SHP77 (cell line): ENCODE measurements at regions not wholly inside any gene's neighbourhood (a gene's known extent, or its start where the extent isn't known, plus 50 kb on each side); places are given as distances from the start of the nearest gene placed in this dataset.
A peak's percentile ranks its signal among the peaks of the same experiment; 100 is the strongest.
"Not testable (repeated sequence)": the region's sequence is repeated elsewhere in the genome, so short reads cannot be mapped to it uniquely, and the experiment has no call there.

Source experiments
- DNase-seq, 2 experiments: peaks; one replicate each; lab custom pipeline; 2025; lab: John Stamatoyannopoulos, UW

DNA sequence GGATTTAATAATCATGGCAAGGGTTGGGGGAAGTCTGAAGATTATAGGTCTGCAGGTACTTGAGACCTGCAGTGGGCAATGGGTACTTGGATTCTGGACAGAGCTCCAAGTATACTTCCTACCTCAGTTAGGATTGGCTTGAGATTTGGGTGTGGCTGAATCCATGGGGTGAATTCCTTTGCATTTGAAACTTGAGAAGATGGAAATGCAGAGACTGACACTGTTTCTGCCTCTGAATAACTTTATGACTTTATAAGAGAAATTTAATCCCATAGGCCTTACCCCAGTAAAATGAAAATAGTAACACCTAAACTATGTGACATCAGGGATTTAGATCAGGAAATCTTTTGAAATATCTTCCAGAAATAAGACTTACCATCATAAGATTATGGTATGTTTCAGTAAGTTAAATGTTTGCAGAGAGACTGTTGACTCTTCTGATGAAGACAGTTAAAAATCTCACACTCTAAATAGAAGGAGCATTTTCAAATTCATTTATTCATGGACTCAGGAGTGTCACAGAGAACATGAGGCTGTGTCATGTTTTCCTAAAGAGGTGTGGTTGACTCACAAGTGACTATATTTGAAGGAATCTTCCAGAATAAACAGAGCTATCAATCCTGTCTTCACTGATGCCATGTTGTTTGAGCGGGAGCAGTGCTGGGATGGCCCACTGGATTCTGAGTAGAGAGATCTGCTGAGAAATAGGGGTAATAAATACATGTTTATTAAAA, 513.5 kb upstream of the NR3C2 start:
- no peak for DNase-seq

DNA sequence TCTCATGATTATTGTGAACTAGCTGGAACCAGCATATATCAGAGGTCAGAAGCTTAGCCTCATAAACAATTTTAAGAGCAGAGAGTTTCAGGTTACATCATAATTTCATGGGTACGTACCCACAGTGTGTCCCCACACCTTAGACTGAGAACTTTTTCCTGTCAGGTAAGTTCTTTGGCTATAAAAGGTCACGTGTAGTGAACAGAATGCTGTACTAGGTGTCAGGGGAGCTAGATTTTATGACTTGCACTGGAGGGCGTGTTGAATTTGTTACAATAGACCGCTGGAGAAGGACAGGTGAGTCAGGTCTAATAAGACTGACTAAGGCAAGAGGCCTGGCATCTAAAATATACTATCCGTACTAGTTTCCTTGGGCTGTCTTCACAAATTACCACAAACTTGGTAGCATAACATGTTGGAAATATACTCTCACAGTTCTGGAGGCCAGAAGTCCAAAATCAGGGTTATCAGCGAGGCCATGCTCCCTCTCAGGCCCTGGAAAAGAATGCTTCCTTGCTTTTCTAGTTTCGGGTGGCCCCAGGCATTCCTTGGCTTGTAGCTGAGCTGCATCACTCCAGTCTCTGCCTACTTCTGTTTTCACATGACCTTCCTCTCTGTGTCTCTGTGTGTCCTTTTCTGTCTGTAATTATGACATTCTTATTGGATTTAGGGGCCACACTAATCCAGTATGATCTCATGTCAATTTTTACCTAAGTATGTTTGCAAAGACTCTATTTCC, 512.0 kb upstream of the NR3C2 start:
- DNase-seq, result no peak

DNA sequence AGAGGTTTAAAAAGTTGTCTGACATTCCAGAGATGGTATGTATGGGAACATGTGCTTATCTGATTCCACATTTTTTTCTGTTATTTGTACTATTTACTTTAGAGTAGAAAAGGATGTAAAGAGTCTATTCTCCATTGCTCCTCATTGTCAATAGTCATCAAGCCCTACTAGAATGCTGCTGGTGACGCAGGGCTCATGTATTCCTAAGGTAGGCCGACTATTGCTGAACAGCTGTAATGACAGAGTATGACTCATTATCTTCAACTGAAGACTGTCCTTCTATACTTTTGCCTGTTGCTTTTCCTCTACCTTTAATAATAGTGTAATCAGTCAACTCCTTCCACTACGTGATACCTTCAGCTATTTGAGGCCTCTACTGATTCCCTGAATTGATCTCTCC, 509.1 kb upstream of the NR3C2 start:
- no peak for DNase-seq

DNA sequence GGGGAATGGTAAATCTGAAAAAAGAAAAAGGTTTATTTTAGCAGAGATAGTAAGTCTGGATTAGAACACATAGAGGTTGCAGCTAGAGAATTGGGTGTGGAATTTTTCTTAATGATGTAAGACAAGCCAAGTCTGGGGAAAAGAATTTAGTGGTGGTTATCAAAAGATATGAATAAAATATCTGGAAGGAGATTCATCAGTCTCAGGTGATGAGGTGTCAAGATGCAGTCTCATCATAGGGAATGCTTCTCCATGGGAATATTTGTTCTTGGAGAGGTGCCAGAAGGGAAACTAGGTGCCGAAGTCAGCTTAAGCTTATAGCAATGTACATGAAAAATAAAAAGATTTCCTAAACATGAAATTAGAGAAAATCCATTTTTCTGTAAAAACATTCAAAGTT, 504.1 kb upstream of the NR3C2 start:
- no peak for DNase-seq

DNA sequence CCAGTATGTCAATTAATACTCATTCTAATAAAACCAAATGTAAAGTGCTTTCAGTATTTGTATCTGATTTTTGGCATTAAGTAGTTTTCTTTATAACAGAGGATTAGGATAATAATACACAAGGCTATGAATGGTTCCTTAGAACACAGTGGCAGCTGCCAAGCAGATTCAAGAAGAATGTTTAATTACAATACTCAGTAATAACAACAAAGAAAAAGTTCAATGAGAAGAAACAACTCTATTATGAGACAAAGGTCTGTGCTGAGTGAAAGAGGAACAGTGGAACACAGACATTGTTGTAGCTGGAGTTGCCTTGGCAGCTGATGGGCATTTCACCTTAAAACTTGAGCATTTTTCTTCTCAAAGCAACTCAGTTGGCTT, 502.6 kb upstream of the NR3C2 start:
- no peak for DNase-seq

DNA sequence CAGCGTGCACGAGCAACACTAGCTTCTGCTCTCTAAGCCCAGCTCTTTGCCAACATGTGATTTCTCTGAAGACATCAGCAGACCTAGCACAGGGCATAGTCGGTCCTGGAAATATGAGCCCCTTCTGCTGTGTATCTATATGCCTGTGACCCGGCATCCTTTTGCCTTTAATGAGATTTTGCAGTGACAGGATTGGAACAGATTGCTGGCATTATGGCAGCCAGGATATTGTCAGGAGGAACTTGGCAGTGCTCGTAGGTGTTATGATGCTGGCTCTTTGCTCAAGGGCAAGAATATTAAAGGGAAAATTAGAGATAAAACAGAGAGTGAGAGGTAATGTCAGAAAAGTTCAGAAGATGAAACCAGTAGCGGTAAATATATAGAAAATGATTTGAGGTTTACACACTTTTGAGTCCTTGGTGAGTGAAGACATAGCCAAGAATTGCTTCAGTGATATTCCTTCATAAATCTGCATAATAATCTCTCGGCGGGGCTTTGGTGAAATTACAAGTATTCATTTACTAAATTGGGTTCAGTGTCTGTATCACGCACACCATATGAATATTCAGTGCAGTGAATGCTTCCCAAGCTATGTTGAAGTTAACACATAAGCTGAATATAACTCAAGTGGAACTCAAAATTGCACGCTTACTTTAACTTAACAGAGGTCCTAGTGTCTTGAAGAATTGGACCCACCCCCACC, 502.1 kb upstream of the NR3C2 start:
- no peak for DNase-seq

DNA sequence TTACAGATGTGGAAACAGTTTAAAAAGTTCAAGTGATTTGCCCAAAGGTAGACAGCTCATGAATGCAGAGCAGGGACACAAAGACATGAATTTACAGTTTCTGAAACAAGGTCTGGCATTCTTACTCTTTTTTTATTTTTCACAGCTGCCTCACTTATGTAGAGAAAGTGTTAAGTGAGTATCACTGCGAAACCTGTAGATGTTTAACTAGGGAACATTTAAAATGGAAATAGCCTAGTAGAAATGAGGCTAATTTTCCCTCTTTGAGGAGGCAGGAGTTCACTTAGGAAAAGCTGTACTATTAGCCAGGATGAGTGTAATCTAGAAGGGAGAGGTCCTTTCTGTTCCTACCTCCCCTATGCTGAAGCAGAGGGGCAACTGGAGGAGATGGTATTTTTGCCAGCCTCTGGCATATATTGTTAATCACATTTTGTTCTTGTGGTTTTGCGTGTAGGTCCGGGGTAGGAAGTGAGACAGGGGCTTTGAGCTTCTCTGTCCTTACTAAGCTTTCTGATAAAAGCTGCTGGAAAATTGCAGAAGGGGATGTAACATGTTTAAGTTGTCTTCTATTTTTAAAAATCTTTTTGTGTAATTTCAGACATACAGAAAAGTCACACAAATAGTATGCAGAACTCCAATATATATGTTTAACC, 492.8 kb upstream of the NR3C2 start:
- no peak for DNase-seq

DNA sequence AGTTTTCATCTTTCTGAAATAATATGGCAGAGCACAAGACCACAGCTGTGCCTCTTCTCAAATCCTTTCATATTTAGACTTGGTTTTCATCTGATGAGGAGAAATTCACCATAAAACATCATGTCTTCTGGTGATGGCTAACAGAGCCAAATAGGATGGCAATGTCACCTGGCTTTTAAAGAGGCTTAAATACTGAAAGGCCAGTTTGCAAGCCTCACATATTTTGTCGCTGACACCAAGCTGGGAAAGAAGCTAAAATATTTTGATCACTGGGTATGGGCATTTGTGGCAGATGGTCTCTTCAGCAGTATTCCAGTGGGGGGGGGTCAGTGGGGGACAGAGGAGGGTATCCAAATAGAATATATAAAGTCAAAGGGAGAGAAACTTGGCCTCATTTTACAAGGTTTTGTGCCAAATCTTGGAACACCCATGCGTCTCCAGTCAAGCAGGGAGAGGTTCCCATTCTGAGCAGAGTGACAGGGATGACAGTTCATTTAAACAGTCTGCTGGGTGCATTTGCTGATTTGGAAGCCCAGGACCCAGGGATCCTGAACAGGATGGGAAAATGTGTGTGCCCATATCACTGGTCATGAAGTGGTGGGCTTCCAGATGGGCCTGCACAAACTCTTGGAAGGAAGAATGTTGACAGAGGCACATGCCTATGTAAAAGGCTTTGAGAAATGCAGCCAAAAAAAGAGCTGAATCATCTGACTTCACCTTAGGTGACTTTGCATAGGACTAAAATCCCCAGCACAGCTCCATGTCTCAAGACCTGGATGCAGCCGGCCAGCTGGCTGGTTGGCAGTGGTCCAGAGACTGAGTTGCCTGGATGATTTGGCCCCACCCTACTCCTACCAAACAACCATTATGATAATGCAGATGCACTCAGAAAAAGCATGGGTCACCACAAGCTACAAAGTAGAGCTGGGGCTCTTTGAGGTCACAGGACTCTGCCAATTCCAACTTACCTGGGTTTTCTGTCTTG, 484.4 kb upstream of the NR3C2 start:
- peak in 1 of 2 experiments; percentile 18 for DNase-seq

DNA sequence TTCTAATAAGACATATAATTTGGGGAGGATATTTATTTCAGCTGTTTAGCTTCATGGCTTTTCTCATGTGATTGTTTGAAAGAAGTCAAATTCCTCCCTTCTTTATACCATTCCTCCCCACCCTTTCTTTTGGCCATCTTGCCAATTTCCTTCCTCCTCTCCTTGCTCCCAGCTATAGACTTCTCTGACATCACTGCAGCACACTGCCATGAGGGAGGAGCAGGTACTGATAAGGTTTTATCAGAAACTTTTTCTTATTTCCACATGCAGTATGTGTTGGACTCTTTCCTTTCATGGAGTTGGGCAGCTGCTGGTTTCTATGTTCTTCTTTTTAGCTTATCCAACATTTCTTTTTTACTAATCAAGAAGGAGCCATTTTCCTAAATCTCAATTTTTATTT, 481.7 kb upstream of the NR3C2 start:
- DNase-seq, result no peak

DNA sequence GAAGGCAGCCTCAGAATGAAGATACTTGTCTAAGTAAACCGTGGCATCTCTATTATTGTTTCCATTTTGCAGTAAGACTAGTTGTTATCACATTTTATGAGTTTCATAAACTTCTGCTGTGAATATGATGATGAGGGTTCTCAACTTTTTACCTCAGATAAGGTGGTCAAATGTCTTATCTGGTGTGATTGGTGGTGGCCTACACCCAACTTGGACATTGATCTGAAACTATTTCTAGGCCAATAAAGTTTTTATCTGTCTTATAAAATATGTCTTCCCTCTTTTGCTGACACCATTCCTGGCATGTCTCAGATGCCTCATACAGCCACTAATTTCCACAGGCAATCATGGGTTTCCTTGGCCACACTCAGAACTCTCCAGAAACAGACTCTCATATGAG, 480.3 kb upstream of the NR3C2 start:
- DNase-seq, result no peak

DNA sequence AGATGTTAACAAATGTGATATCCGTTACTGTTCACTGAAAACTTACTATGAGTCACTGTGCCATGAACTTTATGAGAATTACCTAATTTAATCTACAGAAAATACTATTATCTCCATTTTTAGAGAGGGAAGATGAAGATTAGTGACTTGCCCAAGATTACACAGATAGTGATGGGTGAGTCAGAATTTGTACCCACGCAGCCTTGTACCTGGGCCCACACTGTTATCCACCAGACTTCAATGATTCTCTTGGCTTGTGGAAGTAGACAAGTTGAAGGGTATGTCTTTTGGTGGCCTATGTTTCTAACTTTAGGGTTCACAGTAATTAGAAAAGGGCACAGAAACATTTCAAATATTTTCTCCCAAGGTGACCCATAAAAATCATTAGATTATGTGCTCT, 472.5 kb upstream of the NR3C2 start:
- DNase-seq, result no peak

DNA sequence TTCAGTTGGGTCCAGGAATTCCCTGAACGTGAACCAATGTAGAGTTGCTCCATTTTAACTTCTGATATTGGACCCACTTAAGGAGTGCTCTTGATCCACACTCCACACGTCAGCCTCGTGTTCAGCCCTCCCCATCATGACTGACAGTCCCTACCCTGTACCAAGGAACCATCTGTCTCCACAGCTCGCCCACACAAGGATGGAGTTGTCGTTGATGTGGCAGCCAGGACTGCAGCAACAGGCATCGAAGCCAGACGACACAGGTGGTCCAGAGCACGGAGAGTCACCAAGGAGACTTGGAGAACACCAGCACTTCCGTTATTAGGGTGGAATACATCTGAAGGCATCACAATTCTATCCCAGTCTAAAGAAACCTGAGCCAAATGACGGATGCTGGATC, 472.1 kb upstream of the NR3C2 start:
- no peak for DNase-seq

DNA sequence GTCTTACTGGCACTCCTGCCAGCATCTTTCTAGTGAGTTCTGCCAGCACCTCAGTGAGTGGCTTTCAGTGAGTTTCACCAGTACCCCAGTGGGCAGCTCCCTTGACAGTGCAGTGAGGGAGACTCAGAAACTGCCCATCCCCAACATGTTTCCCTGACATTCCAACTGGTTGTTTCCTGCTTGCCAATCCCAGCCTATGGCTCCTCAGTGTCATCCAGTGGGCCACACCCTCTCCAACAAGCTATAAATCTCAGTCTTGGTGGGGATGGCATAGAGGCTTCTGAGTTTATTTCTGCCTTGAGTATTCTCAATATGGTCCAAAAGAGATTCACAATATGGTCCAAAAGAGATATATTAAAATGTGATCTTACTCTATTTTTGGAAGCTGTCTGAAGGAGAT, 461.2 kb upstream of the NR3C2 start:
- DNase-seq, result no peak

DNA sequence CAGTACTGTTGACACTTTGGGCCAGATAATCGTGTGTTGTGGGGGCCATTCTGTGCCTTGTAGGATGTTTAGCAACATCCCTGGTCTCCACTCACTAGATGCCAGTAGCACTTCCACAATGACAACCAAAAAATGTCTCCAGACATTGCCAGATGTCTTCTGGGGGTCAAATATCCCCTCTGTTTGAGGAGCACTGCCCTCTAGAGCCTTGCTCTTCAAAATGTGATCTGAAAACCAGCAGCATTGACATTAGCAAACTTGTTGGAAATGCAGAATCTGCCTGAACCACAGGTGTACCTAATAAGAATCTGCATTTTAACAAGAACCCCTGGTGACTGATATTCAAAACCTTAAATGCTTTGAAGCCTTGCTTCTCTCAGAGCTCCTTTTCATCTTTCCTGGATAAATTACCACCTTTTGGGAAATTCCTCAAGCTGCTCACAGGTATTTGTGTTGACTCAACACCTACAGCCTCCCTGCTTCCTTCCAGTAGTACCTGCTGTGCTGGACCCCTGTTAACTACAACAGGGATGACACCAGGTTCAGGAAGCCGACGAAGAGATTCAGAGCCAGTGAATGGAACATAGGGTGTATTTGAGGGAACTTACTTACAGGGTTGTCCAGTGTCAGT, 459.0 kb upstream of the NR3C2 start:
- no peak for DNase-seq

DNA sequence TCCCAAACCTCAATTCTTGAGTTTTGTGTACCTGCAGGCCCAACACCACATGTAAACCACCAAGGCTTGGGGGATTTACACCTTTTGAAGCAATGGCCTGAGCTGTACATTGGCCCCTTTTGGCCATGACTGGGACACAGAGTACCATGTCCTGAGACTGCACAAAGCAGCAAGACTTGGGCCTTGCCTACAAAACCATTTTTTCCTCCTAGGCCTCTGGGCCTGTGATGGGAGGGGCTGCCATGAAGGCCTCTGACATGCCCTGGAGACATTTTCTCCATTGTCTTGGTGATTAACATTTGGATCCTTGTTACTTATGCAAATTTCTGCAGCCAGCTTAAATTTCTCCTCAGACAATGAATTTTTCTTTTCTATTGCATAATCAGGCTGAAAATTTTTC, 455.9 kb upstream of the NR3C2 start:
- DNase-seq, result not testable (repeated sequence)

DNA sequence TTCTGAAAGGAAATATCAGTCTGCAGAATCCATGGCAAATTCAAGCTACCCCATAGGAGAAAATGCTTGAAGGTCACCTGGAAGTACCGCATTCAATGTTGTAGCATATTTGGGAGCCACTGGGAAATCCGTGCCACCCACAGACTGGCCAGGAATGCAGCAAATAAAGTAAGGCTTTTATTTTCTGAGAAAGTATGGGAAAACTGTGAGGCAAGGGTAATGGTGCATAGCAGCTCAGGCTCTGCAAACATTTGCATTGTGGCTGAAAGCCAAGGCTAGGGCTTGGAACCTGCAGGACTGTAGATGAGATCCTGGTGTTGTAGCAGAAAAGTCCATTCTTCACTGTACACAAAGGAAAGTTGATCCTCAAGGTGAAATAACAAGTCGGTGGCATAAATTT, 450.9 kb upstream of the NR3C2 start:
- DNase-seq, result no peak

DNA sequence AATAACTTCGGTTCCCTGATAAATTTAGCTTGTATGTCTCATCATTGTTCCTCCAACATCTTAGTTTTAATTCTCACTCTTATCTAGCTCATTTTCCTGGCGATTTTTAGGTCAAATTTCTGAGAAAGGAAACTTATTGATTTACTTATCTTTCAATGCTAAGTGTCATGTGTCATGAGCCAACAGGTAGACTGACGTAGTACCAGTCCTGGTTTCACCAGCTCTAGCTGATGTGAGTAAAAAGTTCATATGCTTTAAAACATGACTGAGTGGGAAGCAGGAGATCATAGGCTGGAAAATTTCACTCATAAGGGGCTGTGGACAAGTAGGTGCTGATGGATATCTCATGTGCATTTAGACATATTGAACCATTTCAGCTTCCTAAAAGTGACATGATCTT, 441.7 kb upstream of the NR3C2 start:
- DNase-seq, result no peak

DNA sequence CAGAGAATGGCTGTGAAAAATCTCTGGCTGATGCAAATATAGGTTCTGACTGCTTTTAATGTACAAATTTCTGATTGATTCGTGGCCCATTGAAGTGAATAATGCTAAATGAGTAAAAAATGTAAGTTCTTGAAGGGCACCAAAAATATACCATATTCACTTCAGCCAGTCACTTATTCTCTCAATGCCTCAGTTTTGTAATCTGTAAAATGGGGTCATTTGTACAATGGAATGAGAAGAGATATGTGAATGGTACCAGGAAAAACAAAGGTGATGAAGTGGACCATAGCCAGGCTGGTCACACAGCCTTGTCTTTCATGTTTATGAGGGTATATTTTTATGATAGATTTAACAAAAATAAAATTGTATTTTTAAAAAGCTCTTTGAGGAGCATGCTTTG, 441.2 kb upstream of the NR3C2 start:
- no peak for DNase-seq

DNA sequence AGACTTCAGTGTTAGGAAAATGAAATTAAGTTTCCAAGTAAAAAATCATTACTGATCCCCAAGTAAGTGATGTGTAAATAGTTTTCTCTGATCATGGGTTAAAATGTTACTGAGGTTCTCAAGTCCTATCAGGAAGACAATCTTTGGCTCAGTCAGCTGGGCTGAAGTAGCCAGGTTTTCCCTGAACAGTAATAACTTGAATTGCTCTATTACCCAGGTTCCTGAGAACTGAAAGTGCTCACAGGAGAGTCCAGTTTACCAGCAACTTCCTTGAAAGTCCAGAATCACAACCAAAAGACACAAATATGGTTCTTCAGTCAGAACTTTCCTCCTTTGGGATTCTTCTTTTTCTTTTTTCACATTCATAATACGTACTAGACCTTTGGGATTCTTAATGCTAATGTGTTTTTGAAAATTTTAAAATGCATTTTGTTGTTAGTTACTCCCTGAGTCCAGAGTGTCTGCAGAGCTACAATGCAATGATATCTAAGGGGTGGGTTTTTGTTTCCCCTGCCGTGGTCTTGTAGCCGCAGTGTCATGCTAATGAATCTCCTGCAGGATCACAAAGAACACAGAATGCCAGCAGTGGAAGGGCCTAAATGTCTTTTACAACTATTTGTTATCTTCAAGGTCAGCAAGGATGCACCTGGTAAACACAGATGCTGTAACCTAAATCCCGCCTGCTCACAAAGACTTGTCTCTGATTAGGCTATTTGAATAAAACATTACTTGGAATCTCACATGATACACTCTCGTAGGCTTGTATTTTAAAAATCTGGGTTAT, 439.8 kb upstream of the NR3C2 start:
- no peak for DNase-seq

DNA sequence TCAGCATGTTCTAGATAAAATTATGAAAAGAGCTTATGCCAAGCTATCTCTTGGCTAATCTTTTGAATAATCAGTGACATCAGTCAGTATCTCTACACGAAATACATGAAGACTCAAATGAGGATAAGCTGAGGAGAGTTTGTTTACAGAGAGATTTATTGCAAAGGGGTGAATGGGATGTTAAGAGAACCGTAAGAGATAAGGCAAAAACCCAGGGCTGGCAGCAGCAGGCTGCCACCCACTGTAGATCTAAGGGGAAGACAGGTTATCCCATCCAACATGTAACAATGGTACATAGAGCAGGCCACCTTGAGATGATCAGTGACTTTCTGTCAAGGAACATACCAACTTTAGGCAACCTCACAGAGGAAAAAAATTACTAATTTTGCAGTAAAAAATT, 432.1 kb upstream of the NR3C2 start:
- DNase-seq, result no peak
